GM21423 (cell line): ENCODE measurements at regions not wholly inside any gene's neighbourhood (a gene's known extent, or its start where the extent isn't known, plus 50 kb on each side); places are given as distances from the start of the nearest gene placed in this dataset.

Source experiments
- ATAC-seq: cut with Tn5 transposase; IDR thresholded peaks from one replicate; pipeline ENCODE4 v1.9.1; 2021; ENCODE audit warnings: mild to moderate bottlenecking, moderate library complexity; ENCODE audit not compliant: unreplicated experiment

GRCh38 chr18:78168526-78168925 lies 811.1 kb upstream of the SALL3 start:
- ATAC-seq, result no peak

GRCh38 chr18:78169174-78169864 lies 810.3 kb upstream of the SALL3 start:
- ATAC-seq, result no peak

GRCh38 chr18:78171954-78172353 lies 807.7 kb upstream of the SALL3 start:
- ATAC-seq, result no peak

GRCh38 chr18:78174737-78175136 lies 804.9 kb upstream of the SALL3 start:
- ATAC-seq, result no peak

- no peak for ATAC-seq
Observed at GRCh38 chr18:78178812-78179211, 800.8 kb upstream of the SALL3 start.

- ATAC-seq, result no peak
Observed at GRCh38 chr18:78180741-78181140, 798.9 kb upstream of the SALL3 start.

- no peak for ATAC-seq
Observed at GRCh38 chr18:78183815-78184214, 795.8 kb upstream of the SALL3 start.

- ATAC-seq, result no peak
Observed at GRCh38 chr18:78191276-78191675, 788.3 kb upstream of the SALL3 start.

GRCh38 chr18:78192054-78192453 lies 787.6 kb upstream of the SALL3 start:
- ATAC-seq, result no peak

GRCh38 chr18:78196280-78196679 lies 783.3 kb upstream of the SALL3 start:
- no peak for ATAC-seq

- no peak for ATAC-seq
Observed at GRCh38 chr18:78199002-78199401, 780.6 kb upstream of the SALL3 start.

GRCh38 chr18:78199611-78200010 lies 780.0 kb upstream of the SALL3 start:
- ATAC-seq, result no peak

- no peak for ATAC-seq
Observed at GRCh38 chr18:78207942-78208341, 771.7 kb upstream of the SALL3 start.

GRCh38 chr18:78208461-78208860 lies 771.2 kb upstream of the SALL3 start:
- no peak for ATAC-seq

GRCh38 chr18:78213361-78213994 lies 766.1 kb upstream of the SALL3 start:
- ATAC-seq, result no peak

GRCh38 chr18:78221496-78221895 lies 758.1 kb upstream of the SALL3 start:
- ATAC-seq, result no peak

GRCh38 chr18:78228974-78229373 lies 750.6 kb upstream of the SALL3 start:
- no peak for ATAC-seq

GRCh38 chr18:78230911-78231310 lies 748.7 kb upstream of the SALL3 start:
- no peak for ATAC-seq

GRCh38 chr18:78232196-78232595 lies 747.4 kb upstream of the SALL3 start:
- no peak for ATAC-seq

- no peak for ATAC-seq
Observed at GRCh38 chr18:78237864-78238263, 741.8 kb upstream of the SALL3 start.

GRCh38 chr18:78238404-78239089 lies 741.1 kb upstream of the SALL3 start:
- no peak for ATAC-seq

GRCh38 chr18:78239090-78239457 lies 740.5 kb upstream of the SALL3 start:
- ATAC-seq, result no peak
